Activated CD4-positive, alpha-beta T cell treated with anti-CD3 and anti-CD28 coated beads, Interleukin-2, Interleukin-4, amounts not matched to agents 100 ng/mL and 50 ng/mL, durations not matched to agents 16 hours and 8 hours (primary cell): ENCODE measurements at regions not wholly inside any gene's neighbourhood (a gene's known extent, or its start where the extent isn't known, plus 50 kb on each side); places are given as distances from the start of the nearest gene placed in this dataset.

Source experiments
- DNase-seq: peaks from one replicate; pipeline ENCODE4 v3.0.0-alpha.2; 2020; ENCODE audit warnings: low spot score

DNA sequence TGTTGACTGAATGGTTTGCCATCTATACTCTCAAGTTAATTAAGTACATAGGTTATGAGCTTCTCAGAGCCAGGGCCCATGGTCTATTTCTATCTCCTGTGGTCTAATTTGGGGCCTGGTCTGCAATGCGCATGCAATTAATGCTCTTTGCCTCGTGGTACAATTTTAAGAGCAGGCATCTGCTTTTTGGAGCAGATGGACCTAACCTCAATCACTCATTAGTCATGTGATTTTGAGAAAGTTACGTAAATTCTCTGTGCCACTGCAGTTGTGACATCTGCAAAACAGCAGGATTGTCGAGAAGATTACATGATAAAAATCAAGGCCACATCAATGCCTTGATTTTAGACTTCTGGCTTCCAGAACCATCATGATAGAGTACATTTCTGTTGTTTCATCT is 543.7 kb upstream of the ADAMTS9 start:
- no peak for DNase-seq

DNA sequence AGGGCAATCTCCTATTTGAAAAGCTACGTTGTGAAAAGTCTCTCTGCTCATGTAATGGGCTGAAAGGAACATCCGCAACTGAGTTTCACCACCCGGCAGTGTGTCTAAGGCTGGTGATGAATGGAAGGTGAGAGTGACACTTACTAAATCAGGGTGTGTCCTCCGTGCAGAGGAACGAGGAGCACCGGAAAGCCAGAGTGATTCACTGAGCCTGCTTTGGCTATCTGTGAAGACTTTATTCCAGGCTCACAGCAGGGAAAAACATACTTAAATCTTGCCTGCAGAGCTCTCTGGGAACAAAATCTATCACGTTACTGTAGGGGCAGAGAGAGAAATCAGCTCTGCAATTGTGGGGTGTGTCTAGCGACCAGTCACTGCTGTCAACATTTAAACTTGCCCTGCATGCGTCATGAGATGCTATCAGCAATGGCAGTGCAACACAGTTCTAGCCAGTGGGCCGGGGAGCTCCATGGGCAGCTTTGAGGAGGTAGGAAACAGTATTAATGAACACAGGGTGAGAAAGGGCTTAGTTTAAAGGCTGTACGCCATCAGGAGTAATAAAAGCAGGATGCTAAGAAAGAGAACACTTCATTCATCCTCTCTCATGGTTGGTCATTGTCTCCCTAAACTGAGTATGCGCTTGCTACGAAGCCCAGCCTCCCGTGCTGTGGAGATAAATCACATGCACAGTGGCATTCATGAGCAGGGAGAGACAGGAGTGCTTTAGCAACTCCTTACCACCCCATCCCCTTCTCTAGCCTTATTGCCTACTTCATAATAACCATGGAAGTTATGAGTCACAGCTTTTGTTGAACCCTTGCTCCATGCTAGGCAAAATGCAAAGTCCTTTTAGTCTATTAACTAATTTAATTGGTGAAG is 542.7 kb upstream of the ADAMTS9 start:
- DNase-seq = no peak

DNA sequence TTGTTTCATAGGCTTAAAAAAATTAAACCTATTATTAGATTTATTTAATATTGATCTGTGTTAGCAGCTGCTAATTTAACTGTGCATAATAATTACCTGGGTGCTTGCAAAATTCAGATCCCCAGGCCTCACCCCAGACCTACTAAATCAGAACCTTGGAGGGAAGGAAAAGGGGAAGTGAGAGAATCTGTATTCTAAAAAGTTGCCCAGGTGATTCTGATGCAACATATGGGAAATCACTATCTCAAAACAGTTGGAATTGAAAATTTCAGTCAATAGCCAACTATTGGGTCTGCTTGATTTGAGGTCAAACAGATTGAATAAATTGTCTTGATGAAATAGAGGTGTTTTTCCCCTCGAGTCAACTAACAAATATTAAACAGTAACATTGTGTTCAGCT is 538.5 kb upstream of the ADAMTS9 start:
- DNase-seq = no peak

GRCh38 chr3:65210026-65210814 is 522.4 kb upstream of the ADAMTS9 start:
- DNase-seq = no peak

GRCh38 chr3:65202395-65202794 is 514.6 kb upstream of the ADAMTS9 start:
- no peak for DNase-seq

DNA sequence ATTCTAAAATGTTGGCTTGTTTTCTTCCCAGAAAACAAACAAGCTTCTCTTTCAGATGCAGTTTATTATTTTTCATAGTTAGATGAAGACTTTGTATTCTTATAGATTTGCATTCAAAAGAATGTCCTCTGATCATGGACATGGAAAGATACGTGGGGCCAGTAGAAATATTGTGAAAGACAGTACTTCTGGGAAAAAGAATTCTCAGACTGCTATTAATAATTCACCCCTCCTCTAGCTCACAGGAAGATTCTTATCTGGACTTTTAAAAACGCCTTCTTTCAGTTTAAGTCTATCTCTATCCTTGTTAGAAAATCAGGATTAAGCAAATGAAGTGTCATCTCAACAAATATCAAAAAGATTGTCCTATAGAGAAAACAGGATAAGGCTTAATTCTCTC is 514.1 kb upstream of the ADAMTS9 start:
- DNase-seq = no peak

DNA sequence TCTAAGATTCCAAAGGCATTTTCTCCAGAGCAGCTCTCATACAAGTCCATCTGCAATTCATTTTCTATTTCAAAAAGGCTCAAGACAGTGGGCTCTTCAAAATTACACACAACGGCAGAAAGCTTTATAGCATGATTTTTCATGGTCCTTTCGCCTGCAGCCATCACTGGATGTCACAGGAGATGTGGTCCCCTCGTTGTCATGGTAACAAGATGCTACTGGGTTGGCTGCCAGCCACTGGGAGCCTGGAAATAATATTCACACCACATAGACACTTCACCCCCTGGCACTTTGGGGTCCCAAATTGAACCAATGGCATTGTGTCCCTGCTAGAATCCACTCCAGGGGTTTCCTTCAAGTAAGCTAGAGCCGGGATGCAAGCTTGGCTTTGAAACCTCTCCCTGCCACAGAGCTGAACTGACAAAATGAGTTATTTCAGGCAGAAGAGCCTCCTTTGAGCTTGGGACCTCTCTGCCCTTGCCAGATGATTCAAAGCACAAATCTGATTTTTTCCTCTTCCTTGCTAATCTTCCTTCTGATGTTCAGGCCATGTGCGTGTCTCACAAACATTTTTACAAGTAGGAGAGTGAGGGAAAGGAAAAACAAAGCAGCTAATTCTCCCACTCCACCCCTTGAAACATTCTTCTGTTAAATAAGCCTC is 512.6 kb upstream of the ADAMTS9 start:
- no peak for DNase-seq

GRCh38 chr3:65196663-65197062 is 508.9 kb upstream of the ADAMTS9 start:
- DNase-seq = no peak

GRCh38 chr3:65195211-65196006 is 507.6 kb upstream of the ADAMTS9 start:
- no peak for DNase-seq

DNA sequence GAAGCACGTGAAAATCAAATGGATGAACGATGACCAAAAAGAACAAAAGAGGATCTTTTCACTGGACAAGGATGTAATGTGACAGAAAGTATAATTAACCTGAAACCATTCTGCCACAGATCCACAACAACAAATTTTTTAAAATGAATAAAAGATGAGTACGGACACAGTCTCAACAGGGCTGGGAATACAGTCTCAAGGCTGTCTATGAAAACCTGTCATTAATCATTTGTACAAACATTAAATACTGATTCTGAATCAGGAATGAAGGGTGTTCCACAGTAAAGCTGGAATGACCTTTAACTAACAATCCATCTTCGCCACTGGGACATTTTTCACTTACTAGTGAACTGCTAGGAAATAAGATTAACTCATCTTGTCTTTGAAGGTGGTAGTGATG is 506.9 kb upstream of the ADAMTS9 start:
- DNase-seq = no peak

DNA sequence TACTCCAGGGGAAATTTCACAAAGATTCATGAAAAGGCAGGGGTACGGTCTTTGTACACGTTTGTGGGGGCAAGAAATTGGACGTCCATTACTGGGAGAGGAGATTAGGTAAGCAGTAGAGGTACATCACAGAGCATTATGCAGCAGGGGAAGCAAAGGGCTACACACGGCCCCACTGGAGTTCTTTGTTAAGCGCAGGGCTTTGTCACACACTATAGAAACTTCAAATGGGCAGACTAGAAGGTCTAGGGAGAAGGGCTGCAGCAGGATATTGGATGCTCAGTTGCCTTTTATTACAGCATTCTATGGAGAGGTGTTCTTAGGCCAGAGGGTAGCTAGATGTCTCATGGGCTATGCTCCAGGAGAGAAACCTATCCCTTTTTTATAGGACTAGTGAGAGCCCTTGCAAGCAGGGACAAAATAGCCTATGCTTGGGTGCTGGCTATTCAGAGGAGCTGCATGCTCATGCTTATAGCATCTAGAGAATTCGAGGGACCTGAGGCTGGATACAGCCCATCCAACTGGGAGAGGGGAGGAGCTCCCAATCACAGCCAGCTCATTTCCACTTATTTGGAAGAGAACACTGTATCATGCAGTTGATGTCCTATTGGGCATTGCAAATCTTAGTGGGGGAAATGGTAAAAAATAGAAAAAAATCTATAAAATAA is 506.4 kb upstream of the ADAMTS9 start:
- no peak for DNase-seq

GRCh38 chr3:65193531-65193930 is 505.7 kb upstream of the ADAMTS9 start:
- DNase-seq = no peak

DNA sequence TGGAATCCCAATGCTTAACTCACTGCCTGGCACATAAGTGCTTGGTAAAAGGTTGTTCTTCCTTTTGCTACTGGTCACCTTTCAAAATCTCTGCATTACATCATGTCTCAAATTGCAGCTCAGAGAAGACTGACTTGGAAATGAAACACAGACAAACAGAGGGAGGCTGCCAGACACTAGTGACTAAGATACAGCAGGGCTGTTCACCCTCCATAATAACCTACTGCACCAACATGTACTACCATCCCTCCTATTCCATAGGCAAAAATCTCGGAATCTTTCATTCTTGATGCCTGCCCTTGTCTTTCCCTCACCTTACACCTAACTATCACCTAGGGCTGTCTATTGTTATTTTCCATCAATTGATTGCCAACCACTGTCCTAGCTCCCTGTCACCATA is 502.3 kb upstream of the ADAMTS9 start:
- no peak for DNase-seq

GRCh38 chr3:65186268-65186667 is 498.5 kb upstream of the ADAMTS9 start:
- no peak for DNase-seq

DNA sequence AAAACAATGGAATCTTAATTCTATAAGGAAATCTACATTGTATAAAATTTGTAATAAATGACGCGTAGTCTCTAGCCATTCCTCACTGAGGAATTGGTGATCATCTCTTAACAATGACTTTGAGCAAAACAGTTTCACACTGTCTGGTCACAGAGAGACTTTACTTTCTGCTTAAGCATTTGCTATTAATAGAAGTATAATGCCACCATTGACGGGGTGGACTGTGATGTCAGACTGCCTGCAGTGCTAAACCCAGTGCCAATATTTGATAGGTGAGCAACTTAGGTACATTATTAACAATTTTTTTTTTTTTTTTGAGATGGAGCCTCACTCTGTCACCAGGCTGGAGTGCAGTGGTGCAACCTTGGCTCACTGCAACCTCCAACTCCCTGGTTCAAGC is 494.9 kb upstream of the ADAMTS9 start:
- no peak for DNase-seq

DNA sequence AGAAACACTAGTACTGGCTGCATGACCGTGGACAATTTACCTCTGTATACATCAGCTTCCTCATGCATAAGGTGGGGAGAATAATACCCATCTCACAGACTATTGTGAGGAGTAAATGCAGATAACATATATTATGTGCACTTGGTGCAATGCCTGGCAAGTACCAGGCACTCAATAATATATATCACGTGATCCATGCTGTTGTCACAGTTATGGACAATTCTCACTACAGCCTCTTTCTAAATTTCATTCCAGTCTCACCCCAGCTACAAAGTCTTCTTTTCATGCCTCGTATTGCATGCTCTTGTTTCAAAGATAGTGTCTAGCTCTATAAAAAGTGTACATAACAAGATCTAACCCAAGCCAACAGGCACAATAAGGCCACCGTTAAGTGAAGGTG is 494.3 kb upstream of the ADAMTS9 start:
- no peak for DNase-seq

- no peak for DNase-seq
These were observed 493.6 kb upstream of the ADAMTS9 start for GRCh38 chr3:65181391-65181871.

DNA sequence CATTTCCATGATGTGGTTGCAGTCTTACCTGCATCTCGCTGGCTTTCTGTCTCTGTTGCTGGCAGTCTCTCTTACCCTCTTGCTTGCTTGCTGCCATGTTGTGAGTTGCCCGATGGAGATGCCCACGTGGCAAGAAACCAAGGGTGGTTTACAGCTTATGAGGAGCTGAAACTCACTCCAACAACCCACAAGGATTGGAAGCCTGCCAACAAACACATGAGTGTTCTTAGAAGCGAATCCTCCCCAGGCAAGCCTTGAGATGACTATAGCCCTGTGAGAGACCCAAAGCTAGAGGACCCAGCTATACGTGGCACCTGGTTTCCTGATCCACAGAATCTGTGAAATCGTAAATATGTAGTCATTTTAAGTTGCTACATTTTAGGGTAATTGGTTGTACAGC is 490.9 kb upstream of the ADAMTS9 start:
- DNase-seq = no peak

- no peak for DNase-seq
These were observed 490.2 kb upstream of the ADAMTS9 start for GRCh38 chr3:65177960-65178376.

DNA sequence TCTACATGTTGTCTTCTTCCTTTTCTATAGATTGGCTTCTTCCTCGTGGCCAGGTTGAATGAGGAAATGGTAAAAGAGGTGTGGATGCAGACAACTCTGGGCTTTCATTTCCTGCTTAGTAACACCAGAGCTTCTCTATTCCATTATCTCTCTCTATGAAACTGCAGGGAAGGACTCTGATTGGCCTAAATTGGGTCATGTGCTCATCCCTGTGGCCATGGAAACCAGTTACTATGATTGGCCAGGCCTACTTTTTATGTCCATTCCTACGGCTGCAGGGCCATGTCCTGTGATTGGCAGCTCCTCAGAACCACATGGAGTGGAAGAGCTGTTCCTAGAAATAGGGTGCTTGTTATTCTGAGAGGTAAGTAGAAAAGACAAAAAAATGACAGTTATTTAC is 486.9 kb upstream of the ADAMTS9 start:
- DNase-seq = no peak

GRCh38 chr3:65173841-65174240 is 486.0 kb upstream of the ADAMTS9 start:
- DNase-seq = no peak
